ENCODE measurements at regions not wholly inside any gene's neighbourhood (a gene's known extent, or its start where the extent isn't known, plus 50 kb on each side); places are given as distances from the start of the nearest gene placed in this dataset.

GRCh38 chr3:74751775-74752174, 137.3 kb upstream of the CNTN3 start:
- no peak for TF ChIP-seq GABPA (IDR thresholded peaks at IDR 0.05 in 1 of 2, conservative IDR thresholded peaks at IDR 0.05 in 1 of 2)
- TF ChIP-seq CTCF (IDR thresholded peaks at IDR 0.05; ENCODE audit: low read depth, low read length, missing input control), result no peak
- TF ChIP-seq EGR1 (IDR thresholded peaks at IDR 0.05; ENCODE audit: low read depth in 2 of 2), result no peak
- TF ChIP-seq REST (IDR thresholded peaks at IDR 0.05), result no peak
- TF ChIP-seq RAD21 (IDR thresholded peaks at IDR 0.05), result no peak
- TF ChIP-seq MAX (IDR thresholded peaks at IDR 0.05), result no peak
- TF ChIP-seq RXRA (IDR thresholded peaks at IDR 0.05), result no peak
- TF ChIP-seq SP1 (IDR thresholded peaks at IDR 0.05), result no peak
- TF ChIP-seq HNF4G (IDR thresholded peaks at IDR 0.05), result no peak
- TF ChIP-seq ATF3 (IDR thresholded peaks at IDR 0.05), result no peak
- no peak for TF ChIP-seq YY1 (IDR thresholded peaks at IDR 0.05)
- no peak for TF ChIP-seq ZBTB33 (IDR thresholded peaks at IDR 0.05)
- TF ChIP-seq TAF1 (conservative IDR thresholded peaks at IDR 0.05), result no peak
- no peak for TF ChIP-seq JUND (IDR thresholded peaks at IDR 0.05)

Measured in liver (tissue), 3 donors.